H1 (cell line): ENCODE measurements at regions not wholly inside any gene's neighbourhood (a gene's known extent, or its start where the extent isn't known, plus 50 kb on each side); places are given as distances from the start of the nearest gene placed in this dataset.

Experiments
- CTCF ChIA-PET: fragments of 300-600 bp; sonication (Branson Sonifier 250); formaldehyde crosslinking; loops from one replicate; lab custom pipeline; 2021; ENCODE audit not compliant: partially characterized antibody; lab: Charles Lee
- POLR2A ChIA-PET: fragments of 300-600 bp; sonication (Branson Sonifier 250); formaldehyde crosslinking; loops from one replicate; lab custom pipeline; 2021; ENCODE audit warnings: inconsistent platforms; ENCODE audit not compliant: partially characterized antibody; lab: Charles Lee
- DNase-seq, 2 experiments: peaks; one replicate each; pipeline versions ENCODE4 v3.0.0 to v3.0.0-alpha.2; 2010 to 2022; ENCODE audit warnings: low spot score in 2 of 2, low read depth in 1 of 2, mixed read lengths in 1 of 2
- FAIRE-seq: peaks from 2 replicates; lab custom pipeline; 2011; peaks lifted over from hg19 to GRCh38; lab: Jason Lieb, UNC
- H2AFZ ChIP-seq: 2 replicates; pipeline ENCODE4 v1.8.1; 2012; ENCODE audit warnings: low read length, inconsistent platforms
- H2AK5ac ChIP-seq: 2 replicates; pipeline ENCODE4 v1.6.1; 2013; ENCODE audit warnings: low read depth, low read length
- H2BK120ac ChIP-seq: replicated peaks from 2 replicates; pipeline ENCODE3; 2013; ENCODE audit warnings: low read depth, low read length, inconsistent platforms
- H2BK12ac ChIP-seq: 2 replicates; pipeline ENCODE4 v1.6.1; 2013; ENCODE audit warnings: low read depth, low read length
- H2BK15ac ChIP-seq: 2 replicates; pipeline ENCODE4 v1.6.1; 2013; ENCODE audit warnings: low read length
- H2BK20ac ChIP-seq: 2 replicates; pipeline ENCODE4 v1.6.1; 2013; ENCODE audit warnings: low read length
- H2BK5ac ChIP-seq: 2 replicates; pipeline ENCODE4 v1.6.1; 2013; ENCODE audit warnings: low read depth, low read length
- H3K14ac ChIP-seq: 2 replicates; pipeline ENCODE4 v1.6.1; 2013; ENCODE audit warnings: inconsistent platforms; ENCODE audit not compliant: insufficient read length
- H3K18ac ChIP-seq: 2 replicates; pipeline ENCODE4 v1.6.1; 2013; ENCODE audit warnings: low read length; ENCODE audit errors: extremely low read depth
- H3K23ac ChIP-seq: 2 replicates; pipeline ENCODE4 v1.6.1; 2013; ENCODE audit warnings: inconsistent platforms; ENCODE audit not compliant: insufficient read length
- H3K23me2 ChIP-seq: 2 replicates; pipeline ENCODE4 v1.6.1; 2013; ENCODE audit warnings: low read depth, low read length
- H3K27ac ChIP-seq: 2 replicates; pipeline ENCODE4 v1.6.1; 2011; ENCODE audit warnings: low read depth, low read length, inconsistent platforms
- H3K27me3 ChIP-seq, 4 experiments: replicated peaks in 1 of 4; 1 replicate in 1 of 4; 2 replicates in 3 of 4; pipeline versions ENCODE4 v1.6.1 to v1.8.1; 2011 to 2013; ENCODE audit warnings: low read length in 3 of 4, mild to moderate bottlenecking in 3 of 4, inconsistent platforms in 2 of 4, mixed read lengths in 2 of 4, moderate library complexity in 1 of 4; ENCODE audit not compliant: control insufficient read depth in 3 of 4, insufficient read depth in 3 of 4; ENCODE audit errors: extremely low read depth in 1 of 4
- H3K36me3 ChIP-seq, 4 experiments: 2 replicates each; pipeline versions ENCODE4 v1.6.1 to v1.8.1; 2011 to 2013; ENCODE audit warnings: mild to moderate bottlenecking in 4 of 4, low read length in 3 of 4, moderate library complexity in 2 of 4, control low read depth in 1 of 4, inconsistent platforms in 1 of 4; ENCODE audit not compliant: insufficient read depth in 4 of 4, control insufficient read depth in 2 of 4
- H3K4ac ChIP-seq: replicated peaks from 2 replicates; pipeline ENCODE3; 2013; ENCODE audit warnings: low read length, low read depth, mixed read lengths, inconsistent platforms; ENCODE audit not compliant: insufficient read length
- H3K4me1 ChIP-seq, 4 experiments: replicated peaks in 1 of 4; 1 replicate in 1 of 4; 2 replicates in 3 of 4; pipeline versions ENCODE4 v1.6.1 to v1.8.1; 2011 to 2013; ENCODE audit warnings: low read length in 3 of 4, inconsistent platforms in 2 of 4, mixed read lengths in 1 of 4; ENCODE audit not compliant: insufficient read depth in 4 of 4, control insufficient read depth in 3 of 4
- H3K4me2 ChIP-seq, 2 experiments: 2 replicates each; pipeline versions ENCODE4 v1.6.1 to v1.8.1; 2011 to 2013; ENCODE audit warnings: low read depth in 2 of 2, low read length in 2 of 2, control low read depth in 1 of 2, inconsistent platforms in 1 of 2, mild to moderate bottlenecking in 1 of 2; ENCODE audit not compliant: insufficient read depth in 1 of 2
- H3K4me3 ChIP-seq, 4 experiments: fragments of 200-600, 300-600 bp in 1 of 4; sonication (generic), shearing (Covaris generic), sonication (Bioruptor Twin) in 1 of 4; 2 replicates each; pipeline versions ENCODE4 v1.5.1 to v1.8.1; 2011 to 2016; ENCODE audit warnings: low read length in 4 of 4, low read depth in 3 of 4, control low read depth in 2 of 4, inconsistent platforms in 2 of 4, mild to moderate bottlenecking in 2 of 4, mixed read lengths in 1 of 4, moderate library complexity in 1 of 4; ENCODE audit not compliant: insufficient read depth in 2 of 4; ENCODE audit errors: extremely low read depth in 1 of 4
- H3K56ac ChIP-seq: replicated peaks from 2 replicates; pipeline ENCODE3; 2013; ENCODE audit warnings: low read depth, mild to moderate bottlenecking, mixed read lengths, low read length, inconsistent platforms; ENCODE audit not compliant: insufficient read length
- H3K79me1 ChIP-seq: 2 replicates; pipeline ENCODE4 v1.6.1; 2013; ENCODE audit warnings: low read depth, low read length, control low read depth
- H3K79me2 ChIP-seq, 2 experiments: 2 replicates each; pipeline versions ENCODE4 v1.6.1 to v1.8.1; 2012 to 2013; ENCODE audit warnings: low read length in 2 of 2, mild to moderate bottlenecking in 2 of 2, inconsistent platforms in 1 of 2; ENCODE audit not compliant: insufficient read depth in 2 of 2, control insufficient read depth in 1 of 2
- H3K9ac ChIP-seq, 4 experiments: replicated peaks in 1 of 4; 1 replicate in 1 of 4; 2 replicates in 3 of 4; pipeline versions ENCODE4 v1.6.1 to v1.8.1; 2011 to 2013; ENCODE audit warnings: low read depth in 3 of 4, low read length in 3 of 4, control low read depth in 2 of 4, mild to moderate bottlenecking in 2 of 4, moderate library complexity in 2 of 4, inconsistent platforms in 1 of 4; ENCODE audit errors: extremely low read depth in 1 of 4
- H3K9me3 ChIP-seq, 2 experiments: 2 replicates each; pipeline versions ENCODE4 v1.6.1 to v1.8.1; 2012 to 2013; ENCODE audit warnings: mild to moderate bottlenecking in 2 of 2, moderate library complexity in 2 of 2, control low read depth in 1 of 2, inconsistent platforms in 1 of 2, low read depth in 1 of 2, low read length in 1 of 2, mixed read lengths in 1 of 2; ENCODE audit not compliant: insufficient read depth in 2 of 2
- H4K20me1 ChIP-seq, 2 experiments: replicated peaks in 1 of 2; 2 replicates each; pipeline versions ENCODE3 to v1.8.1; 2011 to 2013; ENCODE audit warnings: inconsistent platforms in 2 of 2, low read length in 2 of 2, mild to moderate bottlenecking in 1 of 2; ENCODE audit not compliant: insufficient read depth in 2 of 2, control insufficient read depth in 1 of 2
- H4K5ac ChIP-seq: 2 replicates; pipeline ENCODE4 v1.6.1; 2013; ENCODE audit warnings: low read length, low read depth, mixed read lengths, inconsistent platforms; ENCODE audit not compliant: insufficient read length
- H4K8ac ChIP-seq: 2 replicates; pipeline ENCODE4 v1.8.0; 2013; ENCODE audit warnings: mild to moderate bottlenecking, moderate library complexity, low read length, inconsistent platforms; ENCODE audit not compliant: insufficient read depth; ENCODE audit errors: extremely low read depth
- H4K91ac ChIP-seq: replicated peaks from 2 replicates; pipeline ENCODE3; 2013; ENCODE audit warnings: low read length, mixed read lengths, inconsistent platforms; ENCODE audit not compliant: insufficient read length
- BACH1 ChIP-seq: IDR thresholded peaks from 2 replicates; pipeline ENCODE4 v1.6.1; 2012; ENCODE audit warnings: low read length, improper control_type of control experiment
- WGBS, 2 experiments: shearing (Covaris generic) in 1 of 2; methylation state at CpG; one replicate each; pipeline versions ENCODE4 v1.1.6 to v1.1.7; 2013 to 2015; ENCODE audit warnings: low lambda C conversion rate in 2 of 2, mixed read lengths in 2 of 2, inconsistent platforms in 1 of 2, low coverage in 1 of 2, missing lambda C conversion rate in 1 of 2; ENCODE audit not compliant: insufficient replicate concordance in 2 of 2, insufficient coverage in 1 of 2, insufficient read length in 1 of 2; ENCODE audit errors: extremely low coverage in 1 of 2, missing lambda C conversion rate in 1 of 2; 5-methylcytosine and 5-hydroxymethylcytosine counted together

DNA sequence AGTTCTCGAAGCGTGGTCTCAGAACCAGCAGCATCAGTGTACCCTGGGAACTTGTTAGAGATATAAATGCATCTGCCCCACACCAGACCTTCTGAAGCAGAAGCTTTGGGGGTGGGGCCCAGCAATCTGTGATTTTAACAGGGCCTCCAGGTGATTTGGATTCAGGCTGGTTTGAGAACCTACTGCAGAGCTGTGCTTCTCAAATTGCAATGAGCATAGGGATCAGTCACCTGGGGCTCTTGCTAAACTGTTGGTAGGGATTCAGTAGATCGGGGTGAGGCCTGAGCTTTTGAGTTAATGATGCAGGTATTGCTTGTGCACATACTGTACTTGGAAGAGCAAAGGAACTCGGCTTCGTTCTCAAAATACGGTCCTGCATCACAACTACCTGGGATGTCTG lies 243.6 kb upstream of the PODXL start:
- ChIA-PET CTCF (interaction anchor here (0.8 to 1.4 kb wide), 5 partner anchors 12 to 59 kb away, joined by 3 to 4 read pairs (median 3); no protein-coding TSS in a partner anchor), POLR2A (no interaction called here)

More for the DNA sequence above, 243.6 kb upstream of the PODXL start:
- Histone ChIP-seq H3K23me2 (no peaks in the 10 kb centered on the region), H2BK12ac (no peak overlapping the region), H3K4ac (no peak overlapping the region), H2BK20ac (no peak overlapping the region), H3K79me2 (no peaks in the 10 kb centered on the region), H3K18ac (no peak overlapping the region), H3K23ac (no peak overlapping the region), H3K4me2 (no peak overlapping the region; a peak in 1 of 4 replicates), H3K56ac (no peak overlapping the region), H2AFZ (no peak overlapping the region), H2BK5ac (no peak overlapping the region), H3K79me1 (no peaks in the 10 kb centered on the region), H3K36me3 (no peaks in the 10 kb centered on the region), H3K9me3 (no peaks in the 10 kb centered on the region), H2BK120ac (no peak overlapping the region), H3K4me3 (no peak overlapping the region), H4K91ac (no peak overlapping the region), H4K5ac (no peak overlapping the region), H3K27ac (no peak overlapping the region), H3K4me1 (peaks cover 0 to 8% (median 5%) of the 10 kb centered on the region in 4 experiments; a peak in 4 of 7 replicates), H3K14ac (no peak overlapping the region), H3K9ac (no peak overlapping the region), H2AK5ac (no peak overlapping the region), H4K20me1 (no peaks in the 10 kb centered on the region), H2BK15ac (no peak overlapping the region), H4K8ac (no peak overlapping the region), H3K27me3 (no peaks in the 10 kb centered on the region)
- TF ChIP-seq BACH1: no peak
- DNase-seq (no peak), FAIRE-seq (no peak)
- WGBS, 2 experiments: 78% methylated on average over 6 of the region's 6 CpGs; no CpG with 5 or more reads in 1 of the 2 experiments
